ENCODE measurements at regions not wholly inside any gene's neighbourhood (a gene's known extent, or its start where the extent isn't known, plus 50 kb on each side); places are given as distances from the start of the nearest gene placed in this dataset.

DNA sequence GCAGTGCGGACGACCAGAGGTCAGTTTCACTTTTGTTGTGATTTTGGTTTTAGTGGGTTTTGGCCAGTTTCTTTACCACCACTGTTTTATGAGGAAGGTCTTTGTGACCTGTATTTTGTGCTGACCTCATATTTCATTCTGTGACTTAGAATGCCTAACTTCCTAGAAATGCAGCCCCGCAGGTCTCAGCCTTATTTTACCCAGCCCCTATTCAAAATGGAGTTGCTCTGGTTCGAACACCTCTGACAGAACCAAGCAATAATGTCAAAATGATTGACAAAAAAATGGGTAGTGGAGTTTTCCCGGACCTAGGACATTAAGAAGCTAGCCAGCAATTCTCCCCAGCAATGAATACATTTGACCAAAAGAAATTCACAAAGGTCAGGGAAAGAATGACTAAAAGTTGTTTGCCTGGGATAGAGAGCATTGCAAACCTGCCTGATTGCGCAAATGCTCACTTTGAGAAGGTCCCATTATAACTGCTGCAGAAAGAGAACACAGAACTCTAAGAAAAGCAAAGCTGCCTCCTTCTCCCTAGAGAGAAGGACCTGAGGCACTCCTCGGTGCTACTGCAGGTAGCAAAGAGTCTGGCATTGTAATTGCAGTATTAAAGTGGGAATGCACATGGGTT is 288.8 kb downstream of the ADGB start:
- DNase-seq = no peak

DNA sequence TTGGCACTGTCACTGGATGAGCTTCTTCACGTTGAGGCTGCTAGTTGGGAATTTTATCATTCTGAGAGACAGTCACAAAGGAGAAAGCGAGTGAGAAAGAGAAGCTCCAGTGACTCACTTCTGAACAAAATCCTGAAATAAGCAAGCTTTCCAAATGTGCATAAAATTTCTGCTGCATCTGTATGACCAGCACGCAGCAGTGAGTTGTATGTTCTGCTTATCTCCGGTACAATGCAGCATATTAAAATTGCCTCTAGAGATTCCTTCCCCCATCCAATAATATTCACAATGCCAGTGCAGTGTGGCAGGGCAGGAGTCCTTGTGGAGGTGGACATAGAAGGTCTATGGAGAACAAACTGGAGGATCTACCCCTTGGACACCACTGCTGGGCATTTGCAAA is 290.5 kb downstream of the ADGB start:
- DNase-seq = no peak

DNA sequence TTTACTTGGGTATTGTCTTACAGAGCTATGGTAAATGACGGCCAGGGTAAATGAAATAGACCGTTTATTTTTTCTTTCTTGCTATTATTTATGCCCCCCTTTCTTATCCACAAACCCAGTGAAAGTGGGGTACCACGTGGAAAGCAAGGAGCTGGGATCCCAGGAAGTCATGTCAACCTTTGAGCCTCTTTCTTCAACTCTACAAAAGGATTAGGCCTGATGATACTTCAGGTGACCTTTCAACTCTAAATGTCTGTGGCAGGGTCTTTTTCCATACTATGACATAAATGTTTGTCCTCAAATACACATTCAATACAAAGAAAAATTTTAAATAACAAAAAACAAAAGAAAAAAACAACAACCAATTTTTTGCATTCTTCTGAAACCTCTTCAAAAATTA is 291.4 kb downstream of the ADGB start:
- no peak for DNase-seq

DNA sequence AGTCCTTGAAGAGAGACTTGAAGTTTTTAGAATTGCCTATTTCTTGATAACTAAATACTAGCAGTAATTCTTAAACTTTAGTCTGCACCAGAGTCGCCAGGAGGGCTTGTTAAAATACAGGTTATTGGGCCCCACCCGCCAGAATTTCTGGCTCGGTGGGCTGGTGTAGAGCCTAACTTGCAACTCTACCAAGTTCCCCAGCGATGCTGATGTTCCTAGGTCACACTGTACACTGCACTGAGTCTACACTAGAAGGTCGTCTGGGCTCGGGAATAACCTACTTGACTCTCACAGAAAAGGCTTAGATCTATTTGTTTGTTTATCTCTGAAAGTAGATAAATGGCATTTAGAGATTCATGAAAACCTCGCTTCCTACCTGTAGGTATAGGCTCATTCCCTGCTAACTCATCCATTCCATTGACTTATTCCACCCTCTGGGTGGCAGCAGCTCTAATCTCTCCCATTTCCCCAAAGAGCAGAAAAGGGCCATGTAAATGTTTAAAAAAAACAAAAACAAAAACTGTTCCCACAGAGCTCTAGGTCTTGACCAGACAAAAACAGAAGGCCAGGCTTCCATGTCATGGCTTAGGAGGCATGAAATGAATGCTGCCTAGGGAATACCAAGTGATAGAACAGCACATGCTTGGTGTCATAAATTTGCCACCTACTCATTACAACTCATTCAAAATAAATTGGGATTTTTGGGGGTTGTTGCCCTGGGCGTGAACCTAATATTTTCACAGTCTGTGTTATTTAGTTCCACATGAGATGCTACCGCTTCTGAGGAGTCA is 292.1 kb downstream of the ADGB start:
- DNase-seq = no peak

DNA sequence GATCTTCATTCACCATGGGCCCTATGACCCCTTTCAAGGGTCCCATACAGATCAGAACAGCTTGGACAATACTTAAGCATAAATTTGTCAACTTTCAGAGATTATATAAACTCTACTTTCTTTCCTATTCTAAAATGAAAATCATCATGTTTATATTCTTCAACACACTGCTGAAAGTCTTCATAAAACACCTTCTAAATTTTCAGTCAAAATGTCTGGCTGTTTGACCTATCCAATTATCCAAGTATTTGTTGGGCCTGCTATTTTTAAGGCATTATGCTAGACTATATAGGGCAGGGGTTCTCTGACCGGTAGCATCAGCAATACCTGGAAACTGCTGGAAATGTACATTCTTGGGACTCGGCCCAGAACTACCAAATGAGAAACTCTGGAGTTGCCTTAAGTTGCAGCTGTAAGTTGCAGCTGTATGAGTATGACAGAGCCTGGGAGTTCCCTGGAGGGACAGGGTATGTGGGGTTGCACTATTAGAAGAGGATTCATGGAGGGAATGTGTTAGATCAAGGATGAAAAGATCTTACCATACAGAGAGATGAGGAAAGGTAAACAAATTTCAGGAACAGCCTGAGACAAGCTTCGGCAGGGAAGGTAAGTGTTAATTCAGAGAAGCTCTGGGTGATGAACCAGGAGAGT is 293.0 kb downstream of the ADGB start:
- DNase-seq = no peak

DNA sequence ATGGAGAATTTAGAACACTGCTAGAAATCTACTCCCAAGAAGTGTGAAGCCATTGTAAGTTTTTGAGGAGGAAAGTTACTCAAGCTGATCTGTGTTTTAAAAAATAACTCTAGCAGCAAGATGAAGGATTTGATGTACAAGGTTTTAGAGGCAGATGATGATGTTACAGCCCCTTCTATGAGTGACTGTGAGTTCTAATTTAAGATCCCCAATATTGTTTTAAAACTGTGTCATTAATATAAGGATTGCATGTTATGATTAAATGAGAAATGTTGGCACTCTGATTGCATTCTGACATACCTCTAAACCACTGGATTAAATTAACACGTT is 293.5 kb downstream of the ADGB start:
- no peak for DNase-seq

DNA sequence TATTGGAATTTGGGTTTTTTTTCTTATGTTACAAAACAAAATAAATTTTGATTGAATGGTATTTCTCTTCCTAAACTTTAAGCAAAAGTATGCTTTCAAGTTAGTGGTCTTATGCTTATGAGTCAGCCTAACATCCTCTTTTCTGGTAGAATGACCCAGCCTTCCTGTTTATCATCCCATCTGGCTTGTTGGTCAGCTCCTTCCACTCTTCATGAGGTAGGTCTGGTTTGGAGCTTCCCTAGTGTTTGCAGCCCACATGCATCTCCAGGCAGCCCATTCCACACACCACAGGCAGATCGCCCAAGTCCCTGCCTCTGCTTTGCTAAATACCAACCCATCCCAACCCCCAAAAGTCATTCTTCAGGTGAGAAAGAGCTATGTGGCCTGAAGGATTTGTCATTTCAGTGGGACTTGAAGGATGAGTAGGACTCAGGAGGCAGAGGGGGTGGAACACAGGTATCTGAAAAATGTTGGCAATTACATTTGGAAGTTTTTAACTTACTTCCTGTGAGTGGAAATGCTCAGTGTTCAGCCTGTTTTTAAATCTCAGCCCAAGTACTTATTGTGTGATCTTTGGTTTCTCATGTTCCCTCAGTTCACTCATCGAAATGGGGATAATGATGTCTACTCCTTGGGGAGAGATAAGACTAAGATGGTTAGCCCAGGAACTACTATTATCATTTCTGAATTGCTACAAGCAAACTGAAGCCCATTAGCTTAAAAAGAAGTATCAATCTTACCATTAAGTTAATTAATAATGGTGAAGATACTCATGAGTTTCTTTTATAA is 294.0 kb downstream of the ADGB start:
- DNase-seq = no peak

DNA sequence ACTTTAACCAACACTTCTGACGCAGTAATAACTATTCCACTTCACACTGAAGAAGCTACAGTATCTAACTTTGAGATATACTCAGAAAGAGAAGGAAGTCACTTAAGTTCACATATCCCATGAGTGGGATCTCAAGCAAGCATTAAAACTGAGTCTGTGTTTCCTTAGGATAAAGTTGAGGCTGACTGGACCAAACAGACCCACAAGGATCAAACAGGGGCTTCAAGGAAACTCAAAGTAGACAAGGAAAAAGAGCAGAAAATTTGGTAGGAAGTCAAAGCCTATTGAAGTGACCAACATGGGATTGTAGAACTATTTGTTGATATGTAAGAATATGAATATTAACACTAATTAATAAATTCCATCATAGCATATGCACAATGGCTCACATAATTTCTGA is 294.9 kb downstream of the ADGB start:
- DNase-seq = no peak

DNA sequence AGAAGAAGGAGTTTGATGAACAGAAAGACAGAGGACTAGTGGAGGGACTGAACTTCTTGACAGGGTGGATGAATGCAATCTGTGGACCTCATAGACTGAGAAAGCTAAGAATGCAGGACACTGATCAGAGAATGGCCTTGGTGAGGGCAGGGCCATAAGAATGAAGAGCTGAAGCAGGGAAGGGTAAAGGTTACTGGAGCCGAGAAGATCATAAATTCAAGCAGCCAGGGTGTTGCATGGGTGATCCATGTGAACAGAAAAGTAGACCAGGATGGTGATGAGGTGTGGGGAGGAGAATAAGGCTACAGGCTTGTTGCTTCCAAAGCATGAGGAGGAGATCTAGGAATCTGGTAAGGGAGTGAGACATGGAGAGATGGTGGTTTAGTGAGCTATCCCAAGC is 295.9 kb downstream of the ADGB start:
- no peak for DNase-seq

DNA sequence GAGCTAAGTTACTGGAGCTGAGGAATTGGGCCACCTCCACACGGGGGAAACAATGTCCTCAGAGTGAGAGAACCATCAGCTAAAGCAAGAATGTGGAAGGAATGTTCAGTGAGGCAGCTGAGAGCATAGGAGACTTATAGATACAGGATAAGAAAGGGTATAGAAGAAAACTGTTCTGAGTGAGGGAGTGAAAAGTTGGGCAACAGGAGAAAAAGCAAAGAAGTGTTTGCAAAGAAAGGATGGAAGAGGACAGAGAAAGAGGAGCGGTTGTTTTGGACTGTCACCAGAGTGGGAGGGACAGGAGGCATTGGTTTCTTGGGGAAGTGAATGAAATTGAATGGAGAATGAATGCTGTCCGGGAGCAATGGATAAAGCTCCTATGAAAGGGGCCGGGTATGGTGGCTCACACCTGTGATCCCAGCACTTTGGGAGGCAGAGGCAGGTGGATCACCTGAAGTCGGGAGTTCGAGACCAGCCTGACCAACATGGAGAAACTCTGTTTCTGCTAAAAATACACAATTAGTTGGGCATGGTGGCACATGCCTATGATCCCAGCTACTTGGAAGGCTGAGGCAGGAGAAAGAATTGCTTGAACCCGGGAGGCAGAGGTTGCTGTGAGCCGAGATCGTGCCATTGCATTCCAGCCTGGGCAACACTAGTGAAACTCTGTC is 296.5 kb downstream of the ADGB start:
- DNase-seq = no peak

DNA sequence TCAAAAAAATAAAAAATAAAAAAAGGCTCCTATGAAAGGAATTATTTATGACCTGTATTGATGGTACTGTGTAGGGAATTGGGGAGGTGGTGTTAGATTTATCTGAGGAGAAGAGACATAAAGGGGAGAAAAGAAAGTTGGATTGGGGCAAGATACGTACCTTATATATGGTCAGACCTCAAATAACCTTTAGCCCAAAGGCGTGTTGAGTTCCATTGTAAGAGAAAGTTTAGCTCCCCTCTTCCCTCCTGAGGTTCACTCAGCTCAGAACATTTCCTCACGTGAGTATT is 296.9 kb downstream of the ADGB start:
- DNase-seq = no peak

DNA sequence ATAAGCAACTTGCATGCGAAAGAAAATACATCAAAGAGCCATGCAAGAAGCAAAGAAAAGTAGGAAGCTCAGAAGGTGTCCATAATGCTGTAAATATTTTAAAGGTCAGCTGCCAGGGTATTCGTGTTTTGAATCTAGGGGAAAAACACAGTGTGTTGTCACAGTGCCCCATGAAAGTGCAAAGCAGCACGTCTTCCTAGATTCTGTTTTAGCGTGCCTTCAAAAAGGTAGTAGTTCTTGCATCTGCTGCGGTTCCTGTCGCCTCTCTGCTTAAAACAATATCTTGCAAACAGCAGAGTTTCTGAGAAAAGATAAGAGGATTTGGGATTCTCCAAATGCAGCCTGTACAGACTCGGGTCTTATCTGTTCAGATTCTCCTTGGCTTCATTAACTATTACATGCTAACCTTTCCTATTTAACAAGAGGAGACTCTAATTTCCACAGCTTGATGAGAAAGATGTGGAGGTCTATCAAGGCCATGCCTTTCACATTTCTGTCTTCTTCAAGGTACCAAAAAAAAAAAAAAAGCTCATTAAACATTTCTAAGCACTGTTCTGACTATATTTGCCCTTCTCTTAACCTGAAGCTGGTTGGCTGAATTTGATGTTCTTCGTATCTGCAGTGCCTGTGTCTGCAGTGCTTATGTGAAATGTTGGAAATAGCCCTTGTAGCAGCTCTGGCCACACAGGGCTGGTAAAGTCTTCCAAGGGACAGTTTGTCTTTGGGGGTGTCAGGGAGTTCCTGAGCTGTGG is 297.5 kb downstream of the ADGB start:
- DNase-seq = no peak

DNA sequence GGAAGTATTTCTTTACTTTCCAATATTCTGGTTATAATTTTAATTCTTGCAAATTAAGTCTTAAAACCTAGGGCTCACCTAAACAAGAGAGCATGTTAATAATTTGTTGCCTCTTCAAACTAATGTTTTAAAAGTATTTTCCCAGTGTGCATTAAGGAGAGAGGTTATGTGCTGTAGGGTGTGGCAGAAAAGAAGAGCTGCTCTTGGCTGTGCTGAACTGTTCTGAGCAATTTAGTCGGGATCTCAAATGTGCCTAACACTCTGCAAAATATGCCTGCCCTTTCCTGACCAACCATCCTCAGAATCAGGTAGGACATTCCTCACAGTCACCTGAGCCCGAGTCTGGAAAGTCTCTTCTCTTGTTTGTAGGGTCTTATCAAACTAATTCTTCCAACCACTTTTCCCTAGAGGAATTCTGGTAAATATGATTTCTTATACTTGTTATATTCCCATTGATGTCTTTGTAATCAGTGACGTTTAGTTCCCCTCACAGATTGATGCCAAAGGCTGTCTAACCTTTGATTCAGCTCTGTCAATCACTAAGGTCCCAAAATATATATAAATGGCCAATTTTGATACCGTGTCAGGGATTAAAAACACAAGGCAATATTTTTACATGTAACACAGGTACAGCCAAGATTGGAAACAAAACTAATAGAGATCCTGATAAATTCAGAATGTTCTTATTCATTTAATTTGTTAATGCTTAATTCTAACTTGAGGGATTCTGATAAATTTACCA is 298.4 kb downstream of the ADGB start:
- DNase-seq = no peak

DNA sequence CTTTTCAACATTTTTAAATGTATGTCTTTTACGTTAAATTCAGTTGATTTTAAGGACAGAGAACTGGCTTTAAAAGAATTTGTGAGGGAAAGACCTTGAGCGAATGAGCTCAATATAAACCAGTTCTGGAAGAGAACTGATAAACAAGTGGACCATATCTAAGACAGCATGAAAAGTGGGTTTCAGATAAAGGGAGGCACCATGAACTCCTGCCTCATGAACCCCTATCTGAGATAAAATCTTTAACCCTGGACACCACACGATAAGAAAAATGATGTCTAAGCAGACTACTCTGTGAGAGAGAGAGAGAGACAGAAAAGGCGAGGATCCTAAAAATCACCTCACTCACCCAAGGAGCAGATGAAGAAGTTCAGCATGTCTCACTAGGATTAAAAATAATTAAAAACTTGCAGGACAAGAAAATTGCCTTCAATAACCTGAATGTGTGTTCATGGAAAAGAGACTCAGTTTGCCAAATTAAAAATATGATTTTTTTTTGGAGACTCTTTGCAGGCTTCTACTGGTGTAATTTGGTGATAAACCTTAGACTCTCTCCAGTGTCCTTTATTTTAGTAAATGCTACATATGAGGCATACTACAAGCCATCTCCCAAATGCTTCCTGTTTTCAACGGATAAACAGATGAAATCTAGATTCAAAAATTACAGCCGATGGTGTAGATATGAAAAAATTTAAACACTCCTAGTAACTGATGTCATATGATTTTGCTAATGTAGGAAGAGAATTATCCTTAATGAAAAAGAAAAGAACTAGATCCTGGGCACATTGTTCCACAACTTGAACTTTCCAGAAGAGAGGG is 299.5 kb downstream of the ADGB start:
- no peak for DNase-seq

DNA sequence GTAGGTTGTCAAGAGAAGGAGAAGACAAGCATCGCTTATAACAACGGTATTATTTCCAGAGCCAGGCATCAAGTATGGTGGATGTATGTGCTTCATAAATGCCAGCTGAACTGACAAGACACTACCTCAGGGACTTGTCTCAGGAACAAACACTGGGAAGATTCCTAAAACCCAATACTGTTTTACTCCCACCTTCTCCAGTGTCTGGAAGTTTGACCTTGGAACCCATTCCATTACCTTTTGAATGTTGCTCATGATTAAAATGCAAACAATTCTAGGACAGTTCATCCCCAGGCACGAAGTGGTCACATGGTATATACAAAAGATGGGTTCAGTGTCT is 300.1 kb downstream of the ADGB start:
- DNase-seq = no peak

DNA sequence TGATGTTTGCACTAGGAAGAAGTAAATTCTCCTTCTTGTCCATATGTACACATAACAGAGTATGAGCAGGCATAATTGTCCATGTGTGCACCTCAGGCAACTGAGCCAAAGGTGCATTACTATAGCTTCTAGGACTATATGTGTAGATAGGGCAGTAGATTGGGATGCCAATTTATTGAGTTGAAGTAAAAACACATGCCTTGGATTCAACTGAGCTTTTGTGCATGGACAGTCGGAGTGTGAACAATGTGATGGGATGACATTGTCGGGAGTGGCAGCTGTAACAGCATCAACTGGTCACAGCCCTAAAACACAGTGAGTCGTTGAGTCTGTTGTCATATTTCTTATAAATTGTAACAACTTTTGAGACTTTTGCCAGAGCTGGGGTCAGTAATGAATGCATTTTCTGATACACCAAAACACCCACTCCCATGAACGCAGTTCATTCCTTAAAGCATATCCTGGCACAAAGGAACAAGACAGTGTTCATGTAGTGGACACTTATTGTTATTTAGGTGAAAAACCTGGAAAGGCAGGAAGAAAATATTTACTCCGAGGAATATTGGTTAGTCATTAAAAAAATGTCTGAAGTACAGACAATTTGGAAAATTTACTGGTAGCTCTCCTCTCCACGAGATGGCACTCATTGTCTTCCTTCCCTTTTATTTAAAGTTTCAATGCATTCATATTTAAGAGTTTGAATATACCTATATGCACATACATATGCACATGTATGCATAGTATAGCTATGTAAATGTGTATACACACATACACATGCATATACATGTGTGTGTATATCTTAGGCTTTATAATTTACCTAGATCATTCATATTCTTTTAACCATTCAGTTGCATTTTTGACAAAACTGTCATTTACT is 302.0 kb upstream of the STXBP5 start:
- DNase-seq = no peak

DNA sequence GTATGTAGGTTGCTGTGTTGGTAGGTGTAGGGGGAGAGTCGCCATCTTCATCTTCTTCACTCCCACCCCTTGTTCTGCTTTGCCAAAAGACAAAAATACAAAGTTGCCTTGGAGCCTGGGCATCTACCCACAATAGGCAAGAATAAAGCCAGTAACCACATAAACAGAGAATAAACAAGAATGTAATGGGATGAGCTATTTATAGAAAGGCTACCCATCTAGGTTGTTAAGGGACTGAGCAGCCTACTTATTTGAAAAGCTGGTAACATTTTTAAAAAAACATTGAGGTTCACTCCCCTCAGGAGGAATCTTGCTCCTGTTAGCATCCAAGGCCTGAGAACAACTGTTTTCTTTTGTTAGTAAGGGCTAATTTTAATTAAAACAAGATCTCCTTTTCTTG is 301.4 kb upstream of the STXBP5 start:
- no peak for DNase-seq

DNA sequence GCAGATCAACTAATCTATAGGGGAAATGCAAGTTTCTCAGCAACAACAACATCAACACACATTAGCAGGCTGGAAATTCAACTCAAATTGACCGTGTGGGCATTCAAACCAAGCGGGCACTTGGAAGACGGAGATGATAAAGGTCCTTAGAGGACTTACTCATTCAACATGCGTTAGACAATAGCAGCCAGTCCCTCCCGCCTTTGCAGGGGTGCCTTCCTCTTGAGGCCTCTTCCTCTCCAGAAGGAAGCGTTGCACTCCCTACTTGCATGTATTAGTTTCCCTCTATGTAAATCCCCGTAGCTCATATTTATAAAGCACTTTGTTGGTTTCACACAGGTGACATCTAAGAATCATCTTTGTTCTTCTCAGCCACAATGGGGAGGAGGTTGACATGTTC is 300.8 kb upstream of the STXBP5 start:
- DNase-seq = no peak

DNA sequence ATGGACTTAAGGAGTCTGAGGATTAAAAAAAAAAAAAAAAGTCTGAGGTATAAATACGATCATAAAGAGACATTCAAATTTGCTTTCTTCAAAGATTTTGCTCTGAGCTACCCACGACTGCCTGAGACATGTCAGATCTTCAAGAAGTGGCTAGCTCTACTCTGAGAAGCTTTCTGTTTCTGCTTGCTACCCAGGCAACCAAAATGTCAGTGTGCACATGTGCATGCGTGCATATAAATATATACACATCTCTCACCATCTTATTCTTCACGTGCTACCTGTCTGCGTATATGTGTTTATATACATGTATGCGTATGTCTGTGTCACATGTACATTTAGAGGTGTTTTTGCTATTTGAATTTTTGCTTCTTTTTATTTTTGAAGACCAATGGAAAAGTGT is 299.6 kb upstream of the STXBP5 start:
- DNase-seq = no peak

DNA sequence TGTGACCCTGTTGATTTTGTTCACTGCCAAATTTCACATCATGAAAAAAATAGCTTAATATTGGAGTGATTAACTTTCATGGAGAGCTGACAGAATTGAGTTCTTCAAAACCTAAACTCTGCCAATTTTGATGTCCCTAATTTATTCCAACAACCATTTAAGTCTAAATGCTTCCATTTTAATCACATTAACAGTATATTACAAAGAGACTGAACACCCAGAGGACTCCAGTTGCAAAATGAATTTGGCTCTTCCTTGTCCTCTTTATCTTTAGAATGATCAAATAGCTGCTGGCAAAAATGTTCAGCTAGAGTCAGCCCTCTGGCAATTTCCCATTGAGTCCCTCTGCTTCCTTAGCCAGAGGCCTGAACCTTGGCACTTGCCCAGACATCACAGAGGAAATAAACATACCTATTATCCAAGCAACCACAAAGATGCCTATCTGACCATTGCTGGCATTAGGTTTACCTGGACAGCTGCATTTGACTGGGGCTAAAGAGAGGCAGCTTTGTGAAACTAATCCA is 299.0 kb upstream of the STXBP5 start:
- no peak for DNase-seq
